ENCODE measurements at regions not wholly inside any gene's neighbourhood (a gene's known extent, or its start where the extent isn't known, plus 50 kb on each side); places are given as distances from the start of the nearest gene placed in this dataset.

DNA sequence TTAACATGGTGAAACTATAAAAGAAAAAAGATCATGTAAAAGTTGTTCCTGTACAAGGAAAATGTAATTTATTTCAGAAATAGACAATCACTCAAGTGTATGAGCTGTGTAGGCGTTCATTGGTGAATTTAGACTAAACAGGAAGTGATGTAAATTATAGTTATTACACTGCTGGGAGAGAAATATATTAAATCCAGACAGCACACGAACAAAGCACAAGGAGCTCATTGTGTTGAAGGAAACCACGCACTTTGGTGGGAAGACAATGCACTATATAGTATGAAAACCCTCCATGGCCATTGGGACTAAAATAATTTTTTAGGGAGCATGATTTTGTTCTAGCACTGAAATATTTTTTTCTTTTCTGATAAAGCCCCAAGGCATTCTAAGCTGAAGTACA is 450.5 kb downstream of the KLF12 start:
- no peak for DNase-seq (ENCODE audit: low read depth in 1 of 2, low spot score in 1 of 2)

GRCh38 chr13:73681779-73682178 is 452.4 kb downstream of the KLF12 start:
- DNase-seq (ENCODE audit: low read depth in 1 of 2, low spot score in 1 of 2) = no peak

DNA sequence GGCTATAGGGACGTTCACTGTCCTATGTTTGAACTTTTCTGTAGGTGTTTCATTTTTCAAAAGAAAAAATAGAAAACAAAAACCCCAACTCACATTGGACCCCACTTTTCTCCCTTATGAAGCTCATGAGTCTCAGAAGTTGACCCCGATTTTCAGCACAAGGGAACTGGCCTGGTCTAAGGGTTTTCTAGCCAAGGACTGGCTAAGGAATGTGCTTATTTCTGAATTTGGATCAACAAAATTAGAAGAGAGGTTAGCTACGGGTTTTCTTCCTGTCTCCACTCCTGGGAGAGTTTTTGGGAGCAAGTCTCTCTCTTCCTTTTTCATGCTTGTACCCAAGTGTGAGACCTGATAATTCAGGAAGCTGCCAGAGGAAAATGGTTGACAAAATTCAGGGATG is 453.2 kb downstream of the KLF12 start:
- DNase-seq (ENCODE audit: low read depth in 1 of 2, low spot score in 1 of 2) = no peak

GRCh38 chr13:73677048-73677601 is 457.1 kb downstream of the KLF12 start:
- DNase-seq (ENCODE audit: low read depth in 1 of 2, low spot score in 1 of 2) = no peak

GRCh38 chr13:73676550-73677047 is 457.6 kb downstream of the KLF12 start:
- DNase-seq (ENCODE audit: low read depth in 1 of 2, low spot score in 1 of 2) = no peak

GRCh38 chr13:73675821-73676220 is 458.4 kb downstream of the KLF12 start:
- no peak for DNase-seq (ENCODE audit: low read depth in 1 of 2, low spot score in 1 of 2)

DNA sequence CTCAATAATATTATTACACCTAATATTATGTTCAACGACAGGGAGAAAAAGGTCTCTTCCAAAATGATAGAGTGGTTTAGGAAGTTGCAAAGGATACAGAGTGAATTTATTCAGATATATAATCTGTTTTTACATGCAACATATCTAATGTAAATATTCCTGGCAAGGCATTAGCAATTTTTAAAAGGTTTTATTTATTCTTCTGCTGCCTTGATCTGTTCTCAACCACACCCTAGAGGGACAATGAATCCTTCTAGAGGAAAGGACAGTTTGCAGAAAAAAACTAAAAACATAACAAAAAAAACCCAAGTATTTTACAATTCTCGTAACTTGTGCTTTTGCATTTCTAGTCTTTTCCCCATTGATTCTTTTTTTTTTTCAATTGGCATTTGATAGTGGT is 459.6 kb downstream of the KLF12 start:
- DNase-seq (ENCODE audit: low read depth in 1 of 2, low spot score in 1 of 2) = no peak

- DNase-seq (ENCODE audit: low read depth in 1 of 2, low spot score in 1 of 2) = no peak
Observed at GRCh38 chr13:73673931-73674330, 460.3 kb downstream of the KLF12 start.

DNA sequence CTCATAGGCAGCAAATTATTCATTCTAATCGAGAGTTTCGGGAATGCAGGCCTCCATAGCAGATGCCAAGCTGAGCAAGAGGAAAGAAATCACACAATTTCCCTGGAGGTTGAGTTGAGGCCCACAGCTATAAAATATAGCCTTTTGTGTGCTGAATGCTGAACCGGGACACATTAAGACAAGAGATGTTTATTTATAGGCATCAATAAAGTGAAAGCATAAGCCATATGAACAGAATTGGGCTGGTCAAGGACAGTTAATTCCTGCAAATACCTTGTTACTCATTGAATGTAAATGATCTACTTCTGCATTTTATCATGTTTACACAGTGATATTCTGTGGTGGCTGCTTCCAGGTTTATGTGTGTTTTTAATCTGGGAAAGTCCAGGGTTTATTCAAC is 461.7 kb downstream of the KLF12 start:
- no peak for DNase-seq (ENCODE audit: low read depth in 1 of 2, low spot score in 1 of 2)

DNA sequence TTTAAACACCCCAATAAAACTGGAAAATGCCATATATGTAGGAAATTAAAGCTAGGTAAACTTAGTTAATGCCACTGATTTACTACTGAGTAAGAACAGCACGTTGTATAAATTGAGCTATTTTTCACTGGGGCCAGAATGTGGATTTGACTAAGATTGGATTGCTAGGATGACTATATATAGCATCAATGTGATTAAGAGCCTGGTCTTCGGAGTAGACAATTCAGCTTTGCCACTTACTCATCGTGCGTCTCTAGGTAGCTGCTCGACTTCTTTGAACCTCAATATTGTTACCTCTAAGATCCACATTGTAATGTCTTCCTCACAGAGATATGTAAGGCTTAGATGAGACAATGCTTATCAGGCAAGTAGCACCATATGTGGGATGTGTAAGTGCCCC is 462.5 kb downstream of the KLF12 start:
- no peak for DNase-seq (ENCODE audit: low read depth in 1 of 2, low spot score in 1 of 2)

DNA sequence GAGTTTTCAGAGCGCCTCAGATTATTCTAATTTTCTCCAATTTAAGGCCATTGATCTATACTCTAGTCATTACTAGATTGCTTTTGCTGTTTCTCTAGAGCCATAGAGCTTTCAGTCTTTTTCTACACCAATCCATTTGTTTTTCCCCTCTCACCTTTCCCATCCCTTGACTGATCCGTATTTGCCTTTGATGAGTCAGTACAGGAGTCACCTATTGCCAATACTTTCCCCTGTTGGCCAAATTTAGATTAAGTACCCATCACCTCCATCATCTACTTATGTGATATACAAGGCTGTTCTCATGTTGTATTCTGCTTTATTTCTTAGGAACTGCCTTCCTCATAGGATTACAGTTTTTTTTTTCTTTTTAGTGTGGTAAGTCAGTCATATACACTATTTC is 463.2 kb downstream of the KLF12 start:
- no peak for DNase-seq (ENCODE audit: low read depth in 1 of 2, low spot score in 1 of 2)

DNA sequence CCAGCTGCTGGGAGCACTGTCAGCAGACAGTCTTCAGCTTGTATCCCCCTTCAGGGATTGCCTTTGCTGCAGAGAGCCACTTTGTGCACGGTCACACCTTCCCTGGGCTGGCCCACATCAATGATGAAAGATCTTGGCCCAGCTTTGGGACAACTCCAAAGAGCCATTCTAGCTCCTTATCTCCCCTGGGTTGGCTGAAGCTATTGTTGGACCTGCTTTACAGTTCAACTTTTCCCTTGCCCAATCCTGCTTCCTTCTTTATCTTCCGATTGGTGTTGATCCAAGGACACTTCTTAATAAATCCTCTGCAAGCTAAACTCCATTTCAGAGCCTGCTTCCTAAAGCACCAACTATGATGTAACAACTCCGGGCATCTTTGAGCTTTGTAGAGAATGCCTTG is 466.4 kb downstream of the KLF12 start:
- no peak for DNase-seq (ENCODE audit: low read depth in 1 of 2, low spot score in 1 of 2)

DNA sequence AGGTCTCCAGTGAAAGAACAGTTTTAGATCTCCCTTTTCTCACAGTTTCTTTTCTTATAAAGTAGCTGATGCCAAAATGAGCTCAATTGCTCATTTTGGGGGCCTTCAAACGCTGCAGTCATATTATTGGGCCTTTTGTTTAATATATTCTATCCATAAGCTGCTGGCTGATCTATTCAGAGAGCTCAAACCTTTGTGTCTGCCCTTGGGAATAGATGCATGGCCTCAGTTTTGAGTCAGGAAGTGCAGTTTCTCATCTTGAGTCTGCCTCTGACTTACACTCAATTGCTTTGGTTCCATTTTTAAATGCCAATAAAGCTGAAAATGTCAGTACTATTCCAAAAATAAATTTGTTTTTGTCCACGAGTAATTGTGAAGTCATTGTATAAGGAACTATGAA is 468.9 kb downstream of the KLF12 start:
- no peak for DNase-seq (ENCODE audit: low read depth in 1 of 2, low spot score in 1 of 2)

- no peak for DNase-seq (ENCODE audit: low read depth in 1 of 2, low spot score in 1 of 2)
Observed at GRCh38 chr13:73664851-73665250, 469.4 kb downstream of the KLF12 start.

DNA sequence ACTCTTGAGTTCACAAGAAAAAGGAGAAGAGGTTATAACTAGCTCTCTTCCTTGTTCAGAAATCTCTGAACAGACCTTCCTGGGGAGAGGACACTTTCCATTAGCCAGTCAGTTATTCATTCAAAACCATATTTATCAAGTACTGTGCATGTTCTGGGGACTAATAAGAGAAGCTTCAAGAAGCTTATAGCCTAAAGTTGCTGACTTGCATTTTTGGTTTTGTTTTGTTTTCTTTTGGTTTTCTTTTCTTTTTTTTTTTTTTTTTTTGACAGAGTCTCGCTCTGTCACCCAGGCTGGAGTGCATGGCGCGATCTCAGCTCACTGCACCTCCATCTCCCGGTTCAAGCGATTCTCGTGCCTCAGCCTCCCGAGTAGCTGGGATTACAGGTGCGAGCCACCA is 471.4 kb downstream of the KLF12 start:
- no peak for DNase-seq (ENCODE audit: low read depth in 1 of 2, low spot score in 1 of 2)

DNA sequence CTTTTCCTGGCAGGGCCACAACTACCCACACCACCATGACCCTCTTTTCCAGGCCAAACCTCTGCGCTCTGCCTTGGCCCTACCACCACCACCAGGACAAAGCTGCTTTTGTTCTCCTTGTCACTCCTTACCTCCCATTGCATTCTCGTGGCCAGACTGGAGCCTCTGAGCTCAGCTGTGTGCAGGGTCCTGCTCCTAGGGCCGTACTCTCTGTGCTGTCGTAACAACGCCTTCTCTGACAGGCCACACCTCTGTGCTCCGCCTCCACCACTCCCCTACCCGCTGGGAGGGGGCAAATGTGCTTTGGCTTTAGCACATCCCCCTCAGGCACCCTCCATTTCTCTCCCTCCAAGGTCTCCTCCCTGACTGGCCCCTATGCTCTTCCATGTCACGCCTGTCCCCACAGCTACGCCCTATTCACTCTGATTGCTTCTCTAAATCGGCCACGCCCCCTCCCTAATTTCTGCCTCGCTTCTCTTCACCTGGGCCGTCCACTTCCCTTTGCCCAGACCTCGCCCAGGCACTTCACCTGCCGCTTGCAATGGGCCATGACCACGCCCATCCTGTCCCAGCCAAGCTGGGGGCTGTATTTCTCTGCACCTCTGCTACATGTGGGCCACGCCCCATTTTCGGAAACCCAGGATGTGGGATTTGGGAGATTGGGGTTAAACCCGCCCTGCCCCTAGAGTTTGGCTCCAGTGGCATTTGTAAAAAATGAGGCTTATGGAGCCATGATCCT is 472.3 kb downstream of the KLF12 start:
- DNase-seq (ENCODE audit: low read depth in 1 of 2, low spot score in 1 of 2) = no peak

GRCh38 chr13:73661066-73661465 is 473.1 kb downstream of the KLF12 start:
- DNase-seq (ENCODE audit: low read depth in 1 of 2, low spot score in 1 of 2) = no peak

DNA sequence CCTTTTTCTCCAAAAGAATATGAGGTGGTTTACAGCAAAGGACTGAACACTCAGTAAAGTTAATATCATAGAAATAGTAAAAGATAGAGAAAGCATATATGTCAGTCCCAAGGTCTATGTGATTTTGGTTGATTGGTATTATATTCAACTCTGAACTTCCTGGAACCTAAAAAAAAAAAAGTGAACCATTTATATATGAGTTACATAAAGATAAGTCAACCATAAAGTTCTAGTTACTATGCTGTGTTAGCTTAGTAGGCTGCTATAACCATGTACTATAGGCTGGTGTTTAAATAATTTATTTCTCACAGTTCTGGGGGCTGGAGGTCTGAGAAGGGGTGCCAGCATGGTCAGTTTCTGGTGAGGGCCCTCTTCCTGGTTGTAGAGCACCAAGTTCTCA is 475.6 kb downstream of the KLF12 start:
- DNase-seq (ENCODE audit: low read depth in 1 of 2, low spot score in 1 of 2) = no peak

DNA sequence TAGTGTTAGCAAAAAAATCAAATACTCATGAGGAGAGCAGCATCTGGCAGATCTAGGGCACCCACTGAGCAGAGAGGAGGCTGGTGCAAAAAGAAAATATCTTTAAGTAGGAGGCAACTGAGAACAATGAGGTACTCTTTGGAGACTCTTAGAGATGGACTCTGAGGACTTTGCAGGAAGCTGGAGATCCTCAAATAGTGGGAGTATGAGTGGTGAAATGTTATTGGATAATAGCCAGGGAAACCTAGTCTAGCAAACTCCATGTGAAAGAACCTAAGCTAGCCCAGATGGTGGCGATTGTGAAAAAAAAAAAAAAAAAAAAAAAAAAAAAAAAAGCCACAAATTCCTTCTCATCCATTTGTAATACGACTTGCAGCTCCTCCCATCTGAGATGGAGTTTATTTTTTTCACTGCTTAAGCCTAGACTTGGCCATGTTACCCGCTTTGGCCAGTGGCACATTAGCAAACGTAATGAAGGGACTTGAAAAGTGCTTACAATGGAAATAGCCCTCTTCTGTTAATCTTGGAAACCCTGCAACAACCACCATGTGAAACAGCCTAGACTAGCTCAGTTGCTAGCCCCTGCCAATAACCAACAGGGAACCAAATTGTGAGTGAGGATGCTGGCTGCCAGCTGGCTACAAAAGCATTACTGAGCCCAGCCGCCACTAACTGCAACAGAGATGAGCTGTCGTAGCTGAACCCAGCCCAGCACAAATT is 476.2 kb downstream of the KLF12 start:
- DNase-seq (ENCODE audit: low read depth in 1 of 2, low spot score in 1 of 2) = no peak

DNA sequence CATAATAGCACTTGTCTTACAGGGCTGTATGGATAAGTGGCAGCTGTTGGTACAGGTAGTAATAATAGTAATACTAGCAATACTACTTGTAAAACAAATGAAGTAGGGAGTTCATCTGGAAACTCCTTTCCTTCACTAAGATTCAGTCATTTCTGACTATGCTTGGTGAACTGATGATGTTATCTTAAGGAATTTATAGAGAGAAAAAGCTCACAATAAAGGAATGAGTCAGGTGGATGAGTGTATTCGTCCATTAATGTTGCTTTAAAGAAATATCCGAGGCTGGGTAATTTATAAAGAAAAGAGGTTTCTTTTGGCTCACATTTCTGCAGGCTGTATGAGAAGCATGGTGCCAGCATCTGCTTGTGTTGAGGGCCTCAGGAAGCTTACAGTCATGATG is 477.3 kb downstream of the KLF12 start:
- no peak for DNase-seq (ENCODE audit: low read depth in 1 of 2, low spot score in 1 of 2)

DNA sequence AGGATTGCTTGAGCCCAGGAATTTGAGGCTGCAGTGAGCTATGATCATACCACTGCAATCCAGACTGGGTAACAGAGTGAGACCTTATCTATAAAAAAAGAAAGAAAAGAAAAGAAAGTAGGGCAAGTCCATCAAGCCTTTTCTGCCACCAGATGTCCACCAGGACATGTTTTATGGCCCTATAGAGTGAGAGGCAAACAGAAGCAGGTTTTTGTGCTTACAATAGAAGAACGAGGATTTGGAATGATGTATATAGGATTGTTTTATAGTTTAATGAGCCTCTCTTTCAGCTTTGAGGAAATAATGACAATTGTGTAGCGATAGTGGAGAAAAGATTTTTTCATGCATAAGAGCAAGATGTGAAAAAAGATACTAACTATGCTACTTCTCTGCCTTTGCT is 480.5 kb downstream of the KLF12 start:
- DNase-seq (ENCODE audit: low read depth in 1 of 2, low spot score in 1 of 2) = no peak

GRCh38 chr13:73647417-73647816 is 486.8 kb downstream of the KLF12 start:
- DNase-seq (ENCODE audit: low read depth in 1 of 2, low spot score in 1 of 2) = no peak
